Chondrocyte (in vitro differentiated cells): ENCODE measurements at regions not wholly inside any gene's neighbourhood (a gene's known extent, or its start where the extent isn't known, plus 50 kb on each side); places are given as distances from the start of the nearest gene placed in this dataset.

Experiments
- DNase-seq: peaks from one replicate; pipeline ENCODE4 v3.0.0; 2021; ENCODE audit warnings: mixed read lengths, low spot score
- H3K27ac Mint-ChIP-seq: one replicate; pipeline ENCODE4 v1.8.0; 2021; ENCODE audit warnings: mild to moderate bottlenecking, moderate library complexity, mixed read lengths; ENCODE audit not compliant: unreplicated experiment
- H3K27me3 Mint-ChIP-seq: 2 replicates; pipeline ENCODE4 v1.8.0; 2021; ENCODE audit warnings: low read depth, mixed read lengths
- H3K36me3 Mint-ChIP-seq: 2 replicates; pipeline ENCODE4 v1.8.0; 2021; ENCODE audit warnings: low read depth, mixed read lengths
- H3K4me1 Mint-ChIP-seq: 2 replicates; pipeline ENCODE4 v1.8.0; 2021; ENCODE audit warnings: low read depth, mild to moderate bottlenecking, mixed read lengths
- H3K4me3 Mint-ChIP-seq: one replicate; pipeline ENCODE4 v1.8.0; 2021; ENCODE audit warnings: mild to moderate bottlenecking, moderate library complexity, mixed read lengths; ENCODE audit not compliant: unreplicated experiment
- H3K9me3 Mint-ChIP-seq: 2 replicates; pipeline ENCODE4 v1.8.0; 2021; ENCODE audit warnings: low read depth, mixed read lengths
- CTCF ChIP-seq: fragments of 200-600 bp; sonication (generic); IDR thresholded peaks from 2 replicates; pipeline ENCODE4 v1.5.0; 2021; ENCODE audit warnings: antibody characterized with exemption, mild to moderate bottlenecking, moderate library complexity

- Mint-ChIP-seq H3K36me3 (peaks cover 13% of the 10 kb centered on the region), H3K4me1 (no peaks in the 10 kb centered on the region), H3K9me3 (peaks cover 32% of the 10 kb centered on the region), H3K27me3 (no peaks in the 10 kb centered on the region), H3K4me3 (no peak overlapping the region), H3K27ac (no peak overlapping the region)
- TF ChIP-seq CTCF = no peak
- DNase-seq = no peak
Observed at GRCh38 chr11:23413057-23413456, 552.8 kb upstream of the CCDC179 start.

GRCh38 chr11:23423104-23423503 lies 562.8 kb upstream of the CCDC179 start:
- no peaks in the 10 kb centered on the region for H3K4me1 Mint-ChIP-seq
- no peaks in the 10 kb centered on the region for H3K27me3 Mint-ChIP-seq
- no peak overlapping the region for H3K27ac Mint-ChIP-seq
- H3K36me3 Mint-ChIP-seq = peaks cover 2% of the 10 kb centered on the region
- peaks cover 8% of the 10 kb centered on the region for H3K9me3 Mint-ChIP-seq
- no peak for DNase-seq
- H3K4me3 Mint-ChIP-seq = no peak overlapping the region
- no peak for TF ChIP-seq CTCF

- Mint-ChIP-seq H3K9me3 (peaks cover 8% of the 10 kb centered on the region), H3K4me3 (no peak overlapping the region), H3K36me3 (peaks cover 2% of the 10 kb centered on the region), H3K27me3 (no peaks in the 10 kb centered on the region), H3K27ac (no peak overlapping the region), H3K4me1 (no peaks in the 10 kb centered on the region)
- no peak for TF ChIP-seq CTCF
- DNase-seq = no peak
Observed at GRCh38 chr11:23423656-23424055, 563.4 kb upstream of the CCDC179 start.

GRCh38 chr11:23425381-23425780 lies 565.1 kb upstream of the CCDC179 start:
- Mint-ChIP-seq H3K36me3 (peaks cover 2% of the 10 kb centered on the region), H3K27ac (no peak overlapping the region), H3K4me3 (no peak overlapping the region)

GRCh38 chr11:23429569-23429968 lies 569.3 kb upstream of the CCDC179 start:
- no peaks in the 10 kb centered on the region for H3K27me3 Mint-ChIP-seq
- H3K36me3 Mint-ChIP-seq = peaks cover 2% of the 10 kb centered on the region
- no peak for TF ChIP-seq CTCF
- H3K4me3 Mint-ChIP-seq = no peak overlapping the region
- H3K9me3 Mint-ChIP-seq = peaks cover 16% of the 10 kb centered on the region
- no peak for DNase-seq
- no peak overlapping the region for H3K27ac Mint-ChIP-seq
- H3K4me1 Mint-ChIP-seq = no peaks in the 10 kb centered on the region

More at GRCh38 chr11:23425381-23425780, 565.1 kb upstream of the CCDC179 start:
- H3K4me1 Mint-ChIP-seq = no peaks in the 10 kb centered on the region
- peaks cover 8% of the 10 kb centered on the region for H3K9me3 Mint-ChIP-seq
- DNase-seq = no peak
- no peaks in the 10 kb centered on the region for H3K27me3 Mint-ChIP-seq
- TF ChIP-seq CTCF = no peak
